ENCODE measurements at regions not wholly inside any gene's neighbourhood (a gene's known extent, or its start where the extent isn't known, plus 50 kb on each side); places are given as distances from the start of the nearest gene placed in this dataset.

DNA sequence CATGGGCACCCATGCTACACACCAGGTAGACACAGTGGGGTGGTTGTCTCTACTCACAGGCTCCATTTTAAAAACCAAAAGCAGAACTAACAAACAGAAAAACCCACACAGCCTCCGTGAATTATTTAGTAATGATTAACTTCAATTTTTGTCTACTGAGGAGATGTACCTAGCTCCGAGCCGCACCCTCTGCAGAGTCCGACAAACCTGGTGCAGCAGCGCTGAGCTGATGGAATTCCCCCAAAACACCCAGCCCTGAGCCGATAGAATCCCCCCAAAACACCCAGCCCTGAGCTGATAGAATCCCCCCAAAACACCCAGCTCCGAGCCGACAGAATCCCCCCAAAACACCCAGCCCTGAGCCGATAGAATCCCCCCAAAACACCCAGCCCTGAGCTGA is 927.0 kb downstream of the BRD1 start:
- in situ Hi-C loops (cut with HindIII; ENCODE audit: low pct_unique_long_range_greater_than_20kb, low sequenced_read_pairs) = no loop called here
- CTCF ChIA-PET = no interaction called here
- DNase-seq (ENCODE audit: low read depth, low spot score) (no peak), ATAC-seq (no peak)
- POLR2A ChIA-PET = interaction anchor here (0.6 kb wide), 1 partner anchor 34 kb away, joined by 7 read pairs; no protein-coding TSS in a partner anchor
- intact Hi-C loops (cut with micrococcal nuclease; ENCODE audit: unreplicated experiment) = no loop called here
- H3K4me1 ChIP-seq (ENCODE audit: control insufficient read depth, insufficient read depth, low read length) = no peaks in the 10 kb centered on the region
- no peaks in the 10 kb centered on the region; the same call in 1 of the 2 replicates for H3K27me3 ChIP-seq (ENCODE audit: control insufficient read depth, insufficient read depth, low read length)
- no peaks in the 10 kb centered on the region for H3K9me3 ChIP-seq (ENCODE audit: control insufficient read depth, insufficient read depth, low read depth, low read length)
- no peaks in the 10 kb centered on the region for H3K36me3 ChIP-seq (ENCODE audit: control insufficient read depth, insufficient read depth, low read length)
- no peak overlapping the region for H3K27ac ChIP-seq (ENCODE audit: low read length)
- BruUV-seq (replicated peaks) = no TSS peak
- TF ChIP-seq, protein P1, sequence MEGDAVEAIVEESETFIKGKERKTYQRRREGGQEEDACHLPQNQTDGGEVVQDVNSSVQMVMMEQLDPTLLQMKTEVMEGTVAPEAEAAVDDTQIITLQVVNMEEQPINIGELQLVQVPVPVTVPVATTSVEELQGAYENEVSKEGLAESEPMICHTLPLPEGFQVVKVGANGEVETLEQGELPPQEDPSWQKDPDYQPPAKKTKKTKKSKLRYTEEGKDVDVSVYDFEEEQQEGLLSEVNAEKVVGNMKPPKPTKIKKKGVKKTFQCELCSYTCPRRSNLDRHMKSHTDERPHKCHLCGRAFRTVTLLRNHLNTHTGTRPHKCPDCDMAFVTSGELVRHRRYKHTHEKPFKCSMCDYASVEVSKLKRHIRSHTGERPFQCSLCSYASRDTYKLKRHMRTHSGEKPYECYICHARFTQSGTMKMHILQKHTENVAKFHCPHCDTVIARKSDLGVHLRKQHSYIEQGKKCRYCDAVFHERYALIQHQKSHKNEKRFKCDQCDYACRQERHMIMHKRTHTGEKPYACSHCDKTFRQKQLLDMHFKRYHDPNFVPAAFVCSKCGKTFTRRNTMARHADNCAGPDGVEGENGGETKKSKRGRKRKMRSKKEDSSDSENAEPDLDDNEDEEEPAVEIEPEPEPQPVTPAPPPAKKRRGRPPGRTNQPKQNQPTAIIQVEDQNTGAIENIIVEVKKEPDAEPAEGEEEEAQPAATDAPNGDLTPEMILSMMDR (IDR thresholded peaks at IDR 0.05) = no peak
- no peak for TF ChIP-seq SIN3A (IDR thresholded peaks at IDR 0.05; ENCODE audit: borderline replicate concordance, insufficient read depth, low read depth, low read length)
- TF ChIP-seq, protein P2, sequence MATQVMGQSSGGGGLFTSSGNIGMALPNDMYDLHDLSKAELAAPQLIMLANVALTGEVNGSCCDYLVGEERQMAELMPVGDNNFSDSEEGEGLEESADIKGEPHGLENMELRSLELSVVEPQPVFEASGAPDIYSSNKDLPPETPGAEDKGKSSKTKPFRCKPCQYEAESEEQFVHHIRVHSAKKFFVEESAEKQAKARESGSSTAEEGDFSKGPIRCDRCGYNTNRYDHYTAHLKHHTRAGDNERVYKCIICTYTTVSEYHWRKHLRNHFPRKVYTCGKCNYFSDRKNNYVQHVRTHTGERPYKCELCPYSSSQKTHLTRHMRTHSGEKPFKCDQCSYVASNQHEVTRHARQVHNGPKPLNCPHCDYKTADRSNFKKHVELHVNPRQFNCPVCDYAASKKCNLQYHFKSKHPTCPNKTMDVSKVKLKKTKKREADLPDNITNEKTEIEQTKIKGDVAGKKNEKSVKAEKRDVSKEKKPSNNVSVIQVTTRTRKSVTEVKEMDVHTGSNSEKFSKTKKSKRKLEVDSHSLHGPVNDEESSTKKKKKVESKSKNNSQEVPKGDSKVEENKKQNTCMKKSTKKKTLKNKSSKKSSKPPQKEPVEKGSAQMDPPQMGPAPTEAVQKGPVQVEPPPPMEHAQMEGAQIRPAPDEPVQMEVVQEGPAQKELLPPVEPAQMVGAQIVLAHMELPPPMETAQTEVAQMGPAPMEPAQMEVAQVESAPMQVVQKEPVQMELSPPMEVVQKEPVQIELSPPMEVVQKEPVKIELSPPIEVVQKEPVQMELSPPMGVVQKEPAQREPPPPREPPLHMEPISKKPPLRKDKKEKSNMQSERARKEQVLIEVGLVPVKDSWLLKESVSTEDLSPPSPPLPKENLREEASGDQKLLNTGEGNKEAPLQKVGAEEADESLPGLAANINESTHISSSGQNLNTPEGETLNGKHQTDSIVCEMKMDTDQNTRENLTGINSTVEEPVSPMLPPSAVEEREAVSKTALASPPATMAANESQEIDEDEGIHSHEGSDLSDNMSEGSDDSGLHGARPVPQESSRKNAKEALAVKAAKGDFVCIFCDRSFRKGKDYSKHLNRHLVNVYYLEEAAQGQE (IDR thresholded peaks at IDR 0.05; ENCODE audit: insufficient read depth in 1 of 2, low read depth in 2 of 2, low read length in 1 of 2) = no peak
- no peak for TF ChIP-seq POLR2AphosphoS5 (IDR thresholded peaks at IDR 0.05; ENCODE audit: low read depth, low read length)
- no peak for TF ChIP-seq TCF7L2 (IDR thresholded peaks at IDR 0.05; ENCODE audit: low read depth, low read length)
- no peak overlapping the region for H3K4me3 ChIP-seq (ENCODE audit: low read depth in 2 of 2, low read length in 2 of 2)

DNA sequence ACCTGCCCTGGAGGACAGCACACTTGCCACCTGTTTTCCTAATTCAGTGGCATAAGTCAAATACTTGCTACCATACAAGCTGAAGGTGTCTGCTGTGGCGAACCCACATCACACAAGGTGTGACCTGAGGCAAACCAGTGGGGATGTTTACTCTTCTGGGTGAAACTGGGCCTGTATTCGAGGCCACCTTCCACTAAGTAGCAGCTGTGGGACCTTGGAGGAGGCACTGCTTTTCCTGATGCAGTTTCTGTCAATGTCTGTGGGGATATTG is 927.4 kb downstream of the BRD1 start:
- Histone ChIP-seq H3K27ac (ENCODE audit: low read length) (no peak overlapping the region), H3K27me3 (ENCODE audit: control insufficient read depth, insufficient read depth, low read length) (no peaks in the 10 kb centered on the region; the same call in 1 of the 2 replicates), H3K9me3 (ENCODE audit: control insufficient read depth, insufficient read depth, low read depth, low read length) (no peaks in the 10 kb centered on the region), H3K4me1 (ENCODE audit: control insufficient read depth, insufficient read depth, low read length) (no peaks in the 10 kb centered on the region), H3K4me3 (ENCODE audit: low read depth in 2 of 2, low read length in 2 of 2) (no peak overlapping the region), H3K36me3 (ENCODE audit: control insufficient read depth, insufficient read depth, low read length) (no peaks in the 10 kb centered on the region)
- CTCF ChIA-PET = no interaction called here
- TF ChIP-seq, protein P1 (IDR thresholded peaks at IDR 0.05) = no peak
- no TSS peak for BruUV-seq (replicated peaks)
- intact Hi-C loops (cut with micrococcal nuclease; ENCODE audit: unreplicated experiment) (no loop called here), in situ Hi-C loops (cut with HindIII; ENCODE audit: low pct_unique_long_range_greater_than_20kb, low sequenced_read_pairs) (no loop called here)
- ATAC-seq (no peak), DNase-seq (ENCODE audit: low read depth, low spot score) (no peak)
- POLR2A ChIA-PET = no interaction called here

Data from Panc1 (cell line).